ENCODE measurements at regions not wholly inside any gene's neighbourhood (a gene's known extent, or its start where the extent isn't known, plus 50 kb on each side); places are given as distances from the start of the nearest gene placed in this dataset.

- TF ChIP-seq REST (IDR thresholded peaks at IDR 0.05; ENCODE audit: insufficient read depth in 1 of 2, low read depth in 2 of 2, low read length in 1 of 2) (no peak), POLR2AphosphoS5 (IDR thresholded peaks at IDR 0.05; ENCODE audit: low read depth, low read length) (no peak), CTCF (IDR thresholded peaks at IDR 0.05) (no peak)
Observed at GRCh38 chr16:61544165-61544564, 492.1 kb downstream of the CDH8 start.

Measured in Panc1 (cell line).